PC-3 (cell line): ENCODE measurements at regions not wholly inside any gene's neighbourhood (a gene's known extent, or its start where the extent isn't known, plus 50 kb on each side); places are given as distances from the start of the nearest gene placed in this dataset.

Experiments used
- ATAC-seq: fragments of 200-7000 bp; cut with Tn5 transposase; 2 replicates; pipeline ENCODE4 v1.9.1; 2020; ENCODE audit warnings: mild to moderate bottlenecking, moderate library complexity
- BruUV-seq: library from RNA; stranded (reverse); fragments of 400-500 nt; replicated peaks from 2 replicates; lab custom pipeline; 2021; lab: Mats Ljungman, UMichigan
- CTCF ChIA-PET: fragments of 300-600 bp; sonication (Branson Sonifier 250); formaldehyde crosslinking; loops from one replicate; lab custom pipeline; 2022; ENCODE audit warnings: antibody characterized with exemption; lab: Charles Lee
- POLR2A ChIA-PET: fragments of 300-600 bp; sonication (Branson Sonifier 250); formaldehyde crosslinking; loops from one replicate; lab custom pipeline; 2022; ENCODE audit warnings: antibody characterized with exemption; ENCODE audit not compliant: unreplicated experiment; lab: Charles Lee
- DNase-seq: peaks from one replicate; pipeline ENCODE4 v3.0.0-alpha.2; 2015
- H2AFZ ChIP-seq: fragments of 300-600 bp; sonication (generic); 2 replicates; pipeline ENCODE4 v1.6.0; 2016; ENCODE audit warnings: antibody characterized with exemption, low read length
- H3F3A ChIP-seq: fragments of 300-600 bp; sonication (generic); one replicate; pipeline ENCODE4 v1.6.0; 2017; ENCODE audit warnings: antibody characterized with exemption, low read length, control low read depth, mild to moderate bottlenecking; ENCODE audit not compliant: unreplicated experiment
- H3K27ac ChIP-seq: fragments of 300-600 bp; sonication (generic); 2 replicates; pipeline ENCODE4 v1.5.1; 2016; ENCODE audit warnings: mild to moderate bottlenecking, low read length
- H3K27me3 ChIP-seq: fragments of 300-600 bp; sonication (generic); 2 replicates; pipeline ENCODE4 v1.6.1; 2016; ENCODE audit warnings: low read length, mixed read lengths
- H3K36me3 ChIP-seq: fragments of 300-600 bp; sonication (generic); 2 replicates; pipeline ENCODE4 v1.6.1; 2016; ENCODE audit warnings: low read depth, mixed run types, low read length, mixed read lengths
- H3K4me1 ChIP-seq: fragments of 300-600 bp; sonication (generic); 2 replicates; pipeline ENCODE4 v1.5.1; 2016; ENCODE audit warnings: low read length; ENCODE audit not compliant: insufficient read depth
- H3K4me2 ChIP-seq: fragments of 300-600 bp; sonication (generic); 2 replicates; pipeline ENCODE4 v1.6.0; 2016; ENCODE audit warnings: low read length
- H3K4me3 ChIP-seq: fragments of 300-600 bp; sonication (generic); 2 replicates; pipeline ENCODE4 v1.5.1; 2016; ENCODE audit warnings: mild to moderate bottlenecking, low read length, mixed read lengths
- H3K79me2 ChIP-seq: fragments of 300-600 bp; sonication (generic); 2 replicates; pipeline ENCODE4 v1.6.1; 2017; ENCODE audit warnings: low read length, mixed read lengths
- H3K9ac ChIP-seq: fragments of 300-600 bp; sonication (generic); 2 replicates; pipeline ENCODE4 v1.6.0; 2016; ENCODE audit warnings: mild to moderate bottlenecking, low read length
- H3K9me2 ChIP-seq: fragments of 300-600 bp; sonication (generic); replicated peaks from 2 replicates; pipeline ENCODE4 v1.6.1; 2016; ENCODE audit warnings: mixed run types, low read length, mixed read lengths
- H3K9me3 ChIP-seq: fragments of 300-600 bp; sonication (generic); 2 replicates; pipeline ENCODE4 v1.6.1; 2016; ENCODE audit warnings: low read length, mixed read lengths
- H4K20me1 ChIP-seq: fragments of 300-600 bp; sonication (generic); 2 replicates; pipeline ENCODE4 v1.6.1; 2016; ENCODE audit warnings: low read length, mixed read lengths
- CTCF ChIP-seq: fragments of 300-600 bp; sonication (generic); conservative IDR thresholded peaks from 2 replicates; pipeline ENCODE4 v1.5.1; 2017; ENCODE audit warnings: antibody characterized with exemption, low read depth, mild to moderate bottlenecking, low read length
- EZH2 ChIP-seq: fragments of 300-600 bp; sonication (generic); IDR thresholded peaks from one replicate; pipeline ENCODE4 v1.6.1; 2017; ENCODE audit warnings: antibody characterized with exemption, mild to moderate bottlenecking, low read length; ENCODE audit not compliant: unreplicated experiment
- EZH2phosphoT487 ChIP-seq: fragments of 300-600 bp; sonication (generic); IDR thresholded peaks from 2 replicates; pipeline ENCODE4 v1.6.1; 2018; ENCODE audit warnings: mild to moderate bottlenecking, antibody characterized with exemption, low read length, borderline replicate concordance
- intact Hi-C: fragments of 100-400 bp; cut with micrococcal nuclease; formaldehyde crosslinking; loops from 2 replicates; pipeline ENCODE4 v1.9.0; 2023

DNA sequence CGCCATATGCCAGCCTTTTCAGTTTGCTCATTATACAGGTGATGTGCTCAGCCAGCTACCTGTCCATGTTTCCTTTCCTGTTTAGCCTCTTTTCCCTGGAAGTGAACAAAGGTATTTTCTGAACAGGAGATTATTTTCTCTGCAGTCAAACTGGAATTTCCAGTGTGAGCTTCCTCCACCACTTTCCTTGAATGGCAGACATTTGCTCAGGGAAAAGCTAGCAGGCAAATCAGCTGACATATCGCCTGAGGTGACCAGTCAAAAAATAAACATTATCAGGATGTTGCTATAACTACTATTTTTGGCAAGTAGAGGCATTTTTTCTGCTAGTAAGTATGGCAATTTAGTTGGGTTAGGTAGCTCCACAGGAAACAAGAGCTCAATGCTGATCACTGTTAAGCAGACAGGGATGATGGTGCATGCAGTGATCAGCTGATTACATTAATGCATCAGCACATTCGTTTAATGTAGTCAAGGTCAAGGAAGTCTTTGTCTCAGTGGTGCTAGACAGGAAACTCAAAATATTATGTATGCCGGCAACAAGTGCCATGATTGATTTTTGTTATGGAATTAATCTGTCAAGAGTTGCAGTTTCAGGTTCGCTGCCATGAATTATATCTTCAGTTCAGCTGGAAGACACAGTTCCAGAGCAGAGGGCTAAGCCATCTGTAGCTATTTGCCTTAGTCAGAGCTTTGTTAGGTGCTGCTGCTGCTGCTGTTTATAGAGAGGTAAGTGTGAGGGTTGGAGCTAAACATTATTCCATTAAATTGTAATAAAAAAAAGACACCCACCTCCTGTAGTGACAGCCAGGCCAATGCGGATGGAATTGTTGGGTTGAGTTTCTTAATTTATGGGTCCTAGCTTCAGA lies 179.7 kb upstream of the ST6GALNAC5 start:
- Histone ChIP-seq H3K4me1 (no peaks in the 10 kb centered on the region), H3K9me3 (no peaks in the 10 kb centered on the region), H3K36me3 (no peaks in the 10 kb centered on the region), H3K4me2 (no peak overlapping the region), H4K20me1 (no peaks in the 10 kb centered on the region), H3K4me3 (no peak overlapping the region), H3K79me2 (no peaks in the 10 kb centered on the region), H3K9ac (no peak overlapping the region), H3K9me2 (no peaks in the 10 kb centered on the region), H2AFZ (no peak overlapping the region), H3K27me3 (no peaks in the 10 kb centered on the region), H3K27ac (no peak overlapping the region), H3F3A (no peaks in the 10 kb centered on the region)
- ATAC-seq (no peak), DNase-seq (peak; percentile 57)
- CTCF ChIA-PET: no interaction called here
- intact Hi-C loops: no loop called here
- no TSS peak for BruUV-seq
- TF ChIP-seq EZH2 (no peak), CTCF (no peak), EZH2phosphoT487 (no peak)
- POLR2A ChIA-PET: no interaction called here

- H3K9me2 ChIP-seq: no peaks in the 10 kb centered on the region
- POLR2A ChIA-PET: no interaction called here
- no peaks in the 10 kb centered on the region for H4K20me1 ChIP-seq
- intact Hi-C loops: no loop called here
- no peaks in the 10 kb centered on the region for H3K36me3 ChIP-seq
- no peak overlapping the region for H2AFZ ChIP-seq
- ATAC-seq (no peak), DNase-seq (no peak)
- H3K27me3 ChIP-seq: no peaks in the 10 kb centered on the region
- no peak overlapping the region for H3K27ac ChIP-seq
- H3K9me3 ChIP-seq: no peaks in the 10 kb centered on the region
- no TSS peak for BruUV-seq
- CTCF ChIA-PET: no interaction called here
- H3K4me3 ChIP-seq: no peak overlapping the region
- H3F3A ChIP-seq: no peaks in the 10 kb centered on the region
- no peaks in the 10 kb centered on the region for H3K79me2 ChIP-seq
- no peak overlapping the region for H3K4me2 ChIP-seq
- H3K9ac ChIP-seq: no peak overlapping the region
- TF ChIP-seq EZH2phosphoT487 (no peak), EZH2 (no peak), CTCF (no peak)
- H3K4me1 ChIP-seq: no peaks in the 10 kb centered on the region
These were observed 176.5 kb upstream of the ST6GALNAC5 start for GRCh38 chr1:76690766-76691165.

DNA sequence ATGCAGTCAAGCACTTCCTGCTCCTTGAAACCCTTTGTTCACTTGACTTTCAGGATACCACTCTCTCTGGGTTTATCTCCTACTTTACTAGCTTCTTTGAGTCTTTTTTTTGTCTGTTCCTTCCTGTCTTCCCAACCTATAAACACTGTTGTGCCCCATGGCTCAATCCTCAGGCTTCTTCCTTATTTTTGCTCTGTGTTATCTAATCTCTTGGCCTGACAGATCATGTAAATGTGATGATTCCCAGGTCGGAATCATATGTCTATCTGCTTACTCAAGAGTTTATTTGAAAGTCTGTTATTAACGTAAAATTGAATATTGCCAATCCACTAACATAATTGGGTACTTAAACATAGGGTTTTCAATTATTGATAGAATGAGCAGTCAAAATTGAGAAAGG lies 171.7 kb upstream of the ST6GALNAC5 start:
- POLR2A ChIA-PET: no interaction called here
- H4K20me1 ChIP-seq: no peaks in the 10 kb centered on the region

More for the DNA sequence above, 171.7 kb upstream of the ST6GALNAC5 start:
- Histone ChIP-seq H3K9ac (no peak overlapping the region), H3F3A (no peaks in the 10 kb centered on the region), H3K27ac (no peak overlapping the region), H3K79me2 (no peaks in the 10 kb centered on the region), H3K4me3 (no peak overlapping the region), H3K4me2 (no peak overlapping the region), H3K9me3 (no peaks in the 10 kb centered on the region), H3K36me3 (no peaks in the 10 kb centered on the region), H3K9me2 (no peaks in the 10 kb centered on the region), H3K27me3 (no peaks in the 10 kb centered on the region), H3K4me1 (no peaks in the 10 kb centered on the region), H2AFZ (no peak overlapping the region)
- TF ChIP-seq EZH2: no peak
- no peak for TF ChIP-seq CTCF
- TF ChIP-seq EZH2phosphoT487: no peak
- CTCF ChIA-PET: no interaction called here
- intact Hi-C loops: no loop called here
- ATAC-seq (no peak), DNase-seq (no peak)
- BruUV-seq: no TSS peak
